T-helper 1 cell (primary cell): ENCODE measurements at regions not wholly inside any gene's neighbourhood (a gene's known extent, or its start where the extent isn't known, plus 50 kb on each side); places are given as distances from the start of the nearest gene placed in this dataset.
A peak's percentile ranks its signal among the peaks of the same experiment; 100 is the strongest.

ENCODE experiments used
- DNase-seq, 5 donors: peaks; one replicate each; pipeline ENCODE4 v3.0.0-alpha.2; 2012 to 2020

DNA sequence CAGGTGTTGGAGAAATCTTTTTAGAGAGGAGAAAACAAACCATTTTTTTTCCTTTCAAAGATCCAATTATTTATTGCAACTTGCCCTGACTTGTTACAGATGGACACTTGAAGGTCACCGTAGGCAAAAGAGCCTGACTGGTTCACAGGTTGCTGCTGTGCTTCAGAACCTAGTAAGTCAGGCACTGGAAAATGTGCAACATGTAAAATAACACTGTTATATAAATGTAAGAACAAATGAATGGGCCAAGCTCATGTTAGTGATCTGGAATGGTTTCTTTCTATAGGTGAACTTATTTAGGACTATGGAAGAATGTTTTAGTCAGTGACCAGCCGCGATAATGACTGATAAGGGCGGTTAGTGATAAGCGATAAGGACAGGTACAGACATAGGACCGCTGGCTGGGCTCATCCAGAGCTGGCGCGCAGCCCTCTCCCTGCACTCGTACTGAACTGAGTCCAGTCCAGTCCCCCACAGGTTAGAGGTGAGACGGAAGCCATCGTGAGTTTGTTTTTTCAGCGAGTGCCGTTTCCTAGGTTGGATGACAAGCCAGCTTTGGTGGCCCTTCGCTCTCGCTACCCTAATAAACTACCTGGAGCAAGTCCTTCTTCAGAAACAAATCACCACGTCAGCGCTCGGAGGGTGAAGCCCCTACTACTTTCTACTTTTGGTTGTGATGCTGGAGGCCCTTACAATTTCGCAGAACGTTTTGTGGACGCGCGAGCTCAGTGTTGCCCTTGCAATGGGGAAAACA lies 94.4 kb upstream of the PRDM1 start:
- peak in 3 of 5 donors; percentile 21 to 52 (median 33) for DNase-seq

DNA sequence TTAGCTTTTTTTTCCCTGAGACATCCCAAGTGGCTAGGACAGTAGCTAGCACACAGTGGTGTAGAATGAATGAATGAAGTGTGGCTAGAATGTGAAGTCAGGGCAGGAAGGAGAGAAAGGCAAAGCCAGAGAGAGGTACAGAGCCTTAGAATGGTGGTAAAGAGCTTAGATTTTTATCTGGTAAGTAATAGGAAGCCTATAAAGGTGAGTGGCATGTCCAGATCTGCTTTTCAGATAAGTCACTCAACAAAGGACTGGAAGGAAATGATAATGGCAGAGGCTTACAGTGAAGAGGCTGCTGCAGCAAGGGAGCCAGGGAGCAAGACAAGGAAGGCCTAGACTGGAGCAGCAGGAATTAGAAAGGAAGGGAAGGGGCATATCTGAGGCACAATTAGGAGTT lies 96.0 kb upstream of the PRDM1 start:
- no peak for DNase-seq

DNA sequence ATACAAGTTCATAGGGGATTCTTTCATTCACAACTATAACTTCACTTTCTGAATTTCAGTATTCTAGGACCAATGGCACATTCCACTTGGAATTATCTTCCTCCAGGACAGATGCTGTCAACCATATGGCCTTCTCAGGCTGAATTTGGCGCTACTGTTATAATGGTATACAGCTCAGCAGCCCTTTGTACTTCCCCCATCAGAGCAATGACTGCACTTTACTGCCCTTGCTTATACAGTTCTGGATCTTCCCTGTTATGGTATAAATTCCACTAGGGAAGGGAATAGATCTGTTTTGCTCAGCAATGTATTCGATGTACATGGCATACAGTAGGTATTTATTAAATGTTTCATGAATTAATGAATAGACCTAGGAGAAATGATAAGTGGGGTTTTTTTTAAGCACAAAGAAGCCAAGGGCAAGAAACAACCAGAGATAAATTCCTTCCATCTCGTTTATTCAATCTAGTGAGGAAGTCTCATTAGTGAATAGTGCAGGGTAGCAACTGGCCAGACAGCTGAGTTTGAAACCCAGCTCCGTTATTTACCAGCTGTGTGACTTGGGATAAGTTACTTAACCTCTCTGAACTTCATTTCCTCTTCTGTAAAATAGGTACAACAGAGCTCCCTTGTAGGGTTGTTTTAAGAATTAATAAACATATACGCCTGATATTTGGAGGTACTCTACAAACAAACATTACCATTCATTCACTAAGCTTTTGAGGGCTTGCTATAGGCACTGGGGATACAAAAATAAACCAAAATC lies 97.1 kb upstream of the PRDM1 start:
- no peak for DNase-seq

DNA sequence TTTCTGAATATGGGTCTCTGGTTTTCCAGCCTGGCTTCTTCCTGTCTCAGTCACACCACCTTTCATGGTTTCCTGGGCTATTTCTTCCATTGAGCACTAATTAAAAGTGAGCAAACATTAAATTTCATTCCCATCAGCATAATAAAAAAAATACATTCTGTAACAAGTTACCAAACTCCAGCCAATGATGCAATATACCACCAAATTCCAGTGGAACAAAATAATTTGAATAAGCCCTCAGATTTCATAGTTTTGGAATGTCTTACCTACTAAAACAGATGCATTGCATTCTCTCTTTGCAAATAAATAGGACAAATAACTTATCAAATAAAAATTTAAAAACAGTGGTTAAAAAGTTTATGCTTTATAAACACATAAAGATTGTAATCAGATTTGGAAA lies 97.8 kb upstream of the PRDM1 start:
- no peak for DNase-seq

DNA sequence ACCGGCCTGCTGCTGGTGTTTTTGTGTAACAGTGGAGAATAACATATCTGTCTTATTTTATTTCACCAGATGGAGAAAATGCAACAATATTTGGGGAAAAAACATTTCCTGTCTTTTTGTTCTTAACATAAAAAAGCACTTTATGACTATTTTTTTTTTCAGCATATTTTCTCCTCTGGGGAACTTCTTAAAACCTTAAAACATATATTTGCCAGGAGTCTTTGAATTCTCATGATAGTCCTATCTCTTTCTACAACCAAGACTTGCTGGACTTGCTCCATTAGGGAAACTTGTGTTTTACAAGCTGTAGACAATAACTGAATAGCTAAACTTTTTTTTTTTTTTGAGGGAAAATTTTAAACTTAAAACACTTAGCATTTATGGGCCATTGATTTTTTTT lies 98.6 kb upstream of the PRDM1 start:
- no peak for DNase-seq

DNA sequence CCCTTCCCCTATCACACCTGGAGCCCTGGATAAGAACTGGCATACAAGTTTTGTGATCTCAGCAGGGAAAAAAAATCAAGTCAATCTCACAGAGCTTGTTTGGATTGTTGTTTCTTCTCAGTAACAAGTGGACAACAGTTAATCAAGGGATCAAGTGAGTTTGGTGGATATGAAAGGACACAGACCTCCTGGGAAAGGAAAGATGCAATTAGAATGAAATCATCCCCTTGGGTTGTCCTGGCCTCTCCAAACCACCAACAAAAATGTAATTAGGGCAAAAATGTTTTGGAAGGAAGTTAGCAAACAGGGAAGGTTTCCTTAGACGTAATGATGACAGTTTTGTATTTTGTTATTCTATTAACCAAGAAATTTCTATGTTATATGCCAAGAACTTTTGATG lies 99.1 kb upstream of the PRDM1 start:
- no peak for DNase-seq

DNA sequence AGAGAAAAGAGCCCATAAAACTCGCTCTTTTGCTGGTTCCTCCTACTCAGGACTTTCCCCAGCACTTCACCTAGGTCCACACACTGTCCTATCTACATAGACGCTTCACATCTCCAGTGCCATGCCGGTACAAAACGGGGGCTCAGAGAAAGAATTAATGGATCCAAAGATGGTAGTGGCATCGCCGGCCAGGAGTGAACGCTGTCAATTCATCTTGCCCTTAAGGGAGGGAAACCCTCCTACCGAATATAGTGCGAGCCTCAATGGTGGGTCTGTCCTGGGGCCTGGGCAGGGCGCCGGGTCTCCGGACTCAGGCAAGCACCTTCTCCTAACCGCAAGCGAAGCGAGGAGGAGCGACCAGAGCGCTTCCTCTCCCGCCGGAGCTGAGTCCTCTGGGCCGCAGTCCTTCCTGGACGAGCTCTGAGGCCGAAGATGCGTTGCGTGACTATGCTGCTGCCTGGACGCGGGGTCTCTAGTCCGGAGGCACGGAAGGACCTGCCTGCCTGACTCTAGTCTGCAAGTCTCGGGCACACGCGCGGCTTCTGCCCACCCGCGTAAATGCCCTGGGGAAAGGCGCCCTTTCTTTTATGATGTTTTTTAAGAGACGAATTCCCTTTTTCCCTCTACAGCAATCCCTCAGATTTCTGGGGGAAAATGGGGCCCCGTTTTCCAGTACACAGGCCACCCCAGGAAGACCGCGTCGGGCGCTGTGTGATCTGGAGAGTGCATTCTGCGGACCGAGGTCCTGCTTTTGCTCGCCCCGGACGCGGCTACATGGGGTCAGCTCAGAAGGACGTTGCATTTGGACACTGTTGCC lies 100.1 kb upstream of the PRDM1 start:
- no peak for DNase-seq

DNA sequence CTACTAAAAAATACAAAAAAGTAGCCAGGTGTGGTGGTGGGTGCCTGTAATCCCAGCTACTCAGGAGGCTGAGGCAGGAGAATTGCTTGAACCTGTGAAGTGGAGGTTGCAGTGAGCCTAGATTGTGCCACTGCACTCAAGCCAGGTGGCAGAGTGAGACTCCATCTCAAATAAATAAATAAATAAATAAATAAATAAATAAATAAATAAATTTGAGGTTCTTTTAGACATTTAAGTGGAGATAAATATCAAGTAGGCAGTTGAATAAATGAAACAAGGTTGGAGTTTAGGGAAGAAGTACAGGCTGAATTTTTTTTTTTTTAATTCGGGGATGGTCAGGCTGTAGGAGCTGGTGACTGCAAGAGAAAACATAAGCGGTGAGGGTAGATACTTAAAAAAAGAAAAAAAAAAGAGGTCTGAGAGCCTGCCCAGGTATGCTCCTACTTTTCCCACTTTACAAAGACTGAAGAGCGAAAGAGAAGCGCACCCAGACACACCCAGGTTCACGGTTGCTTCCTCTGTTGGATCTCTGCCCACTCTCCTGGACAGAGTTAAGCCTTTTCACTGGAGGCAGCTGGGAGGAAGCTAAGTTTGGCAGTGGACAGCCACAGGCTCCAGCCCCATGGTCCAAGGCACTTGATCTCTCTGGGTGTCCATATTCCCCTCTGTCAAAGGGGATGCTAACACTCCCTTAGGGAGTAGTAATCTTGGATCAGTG lies 100.9 kb upstream of the PRDM1 start:
- no peak for DNase-seq

DNA sequence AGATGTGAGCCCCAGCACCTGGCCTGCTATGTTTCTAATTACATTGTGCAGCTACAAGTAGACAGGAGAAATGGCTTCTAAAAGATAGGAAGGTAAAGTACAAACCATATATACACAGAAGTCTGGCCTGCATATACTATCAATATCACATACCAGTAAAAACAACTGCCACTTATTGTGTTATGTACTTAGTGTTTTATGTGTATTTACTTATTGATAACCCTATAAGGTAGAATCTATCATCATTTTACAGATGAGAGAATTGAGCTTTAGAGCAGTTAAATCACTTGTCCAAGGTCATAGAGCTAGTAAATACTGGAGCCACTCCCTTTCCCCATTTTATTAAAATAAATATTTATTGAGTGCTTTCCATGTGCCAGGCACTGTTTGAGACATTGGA lies 102.4 kb upstream of the PRDM1 start:
- DNase-seq = no peak

DNA sequence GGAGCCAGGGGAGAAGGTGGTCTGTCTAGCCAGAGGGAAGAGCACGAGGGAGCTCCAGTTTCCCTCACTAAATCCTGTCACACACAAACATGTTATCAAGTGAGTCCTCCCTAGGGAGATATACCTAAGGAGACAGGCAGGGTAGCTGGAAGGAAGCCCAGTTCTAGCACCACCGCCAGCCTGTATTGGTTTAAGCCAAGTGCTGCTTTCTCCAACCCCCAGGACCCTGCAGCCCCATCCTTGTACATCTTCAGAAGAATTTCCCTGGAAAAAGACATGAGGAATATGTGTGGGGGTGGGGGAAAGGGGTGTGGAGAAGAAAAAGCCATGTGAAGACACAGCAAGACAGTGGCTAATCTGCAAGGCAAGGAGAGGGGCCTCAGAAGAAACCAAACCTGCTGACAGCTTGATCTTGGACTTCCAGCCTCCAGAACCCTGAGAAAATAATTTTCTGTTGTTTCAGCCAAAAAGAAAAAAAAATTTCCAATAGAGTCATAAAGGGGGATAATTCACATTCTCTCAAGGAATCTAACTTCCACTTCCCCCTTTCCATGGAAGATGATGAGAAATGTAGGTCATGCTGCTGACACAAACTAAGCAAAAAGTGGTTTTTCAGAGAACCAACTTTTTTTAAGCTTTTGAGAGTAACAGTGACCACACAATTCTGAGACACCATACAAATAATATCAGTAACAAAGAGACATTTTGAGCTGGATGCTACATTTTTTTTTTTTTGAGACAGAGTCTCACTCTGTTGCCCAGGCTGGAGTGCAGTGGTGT lies 103.2 kb upstream of the PRDM1 start:
- peak in 1 of 5 donors; percentile 80 for DNase-seq

DNA sequence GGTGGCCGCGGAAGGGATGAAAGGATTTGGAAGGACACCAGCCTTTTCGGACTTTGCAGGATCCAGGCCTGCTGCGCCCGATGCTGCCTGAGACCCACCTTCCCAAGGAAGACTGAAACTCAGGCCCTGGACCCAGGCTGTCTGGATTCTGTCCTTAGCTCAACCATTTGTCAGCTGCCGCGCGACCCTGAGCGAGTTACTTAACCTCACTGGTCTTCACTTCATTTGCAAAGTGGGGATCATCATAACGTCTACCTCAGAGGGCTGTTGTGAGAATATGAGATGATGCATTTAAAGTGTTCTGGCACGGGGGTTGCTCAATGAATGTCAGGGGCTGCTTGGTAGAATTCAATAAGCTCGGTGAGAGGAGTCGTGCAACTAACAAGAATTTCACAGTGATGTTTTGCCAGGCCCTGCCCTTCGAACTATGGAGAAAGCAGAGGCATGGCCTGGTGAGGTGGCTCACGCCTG lies 104.2 kb upstream of the PRDM1 start:
- no peak for DNase-seq

DNA sequence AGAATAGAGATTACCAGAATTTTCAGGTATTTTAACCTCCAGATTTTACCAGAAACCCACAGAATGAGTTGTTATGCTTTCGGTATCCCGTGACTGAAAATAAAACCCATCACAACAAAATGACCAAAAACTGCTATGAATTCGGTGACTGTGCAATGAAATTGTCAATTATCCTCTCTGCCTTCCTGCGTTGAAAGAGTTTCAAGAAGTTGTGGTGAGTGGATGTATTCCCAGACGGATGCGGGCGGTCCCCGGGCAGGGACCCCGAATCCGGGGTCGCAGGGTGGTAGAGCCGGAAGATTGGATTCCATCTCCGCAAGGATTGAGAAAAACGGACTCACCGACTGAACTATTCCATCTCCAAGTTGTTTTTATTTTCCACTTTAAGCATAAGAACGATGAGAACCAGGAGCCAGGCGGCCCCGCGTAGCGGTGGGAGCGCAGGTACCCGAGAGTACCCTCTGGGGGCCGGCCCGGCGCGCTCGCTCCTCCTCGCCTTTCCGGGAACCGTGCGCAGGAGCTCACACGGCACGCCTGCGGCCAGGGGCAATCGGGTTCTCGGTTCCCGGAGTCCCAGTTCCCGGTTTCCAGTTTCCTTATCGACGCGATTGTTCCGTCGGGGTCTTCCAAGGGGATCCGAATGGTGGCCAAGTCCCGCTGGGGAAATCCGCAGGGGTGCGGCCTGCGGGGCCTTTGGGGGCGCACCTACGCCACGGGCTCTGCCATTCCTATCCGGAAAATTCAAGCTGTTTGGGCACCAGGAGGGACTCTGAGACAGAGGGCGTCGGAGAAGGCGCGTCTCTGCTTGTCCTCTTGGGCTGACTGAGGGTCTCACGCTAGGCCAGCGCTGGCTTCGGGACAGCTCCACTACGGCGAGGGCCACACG lies 104.9 kb upstream of the PRDM1 start:
- DNase-seq = peak in 4 of 5 donors; percentile 17 to 85 (median 28)

DNA sequence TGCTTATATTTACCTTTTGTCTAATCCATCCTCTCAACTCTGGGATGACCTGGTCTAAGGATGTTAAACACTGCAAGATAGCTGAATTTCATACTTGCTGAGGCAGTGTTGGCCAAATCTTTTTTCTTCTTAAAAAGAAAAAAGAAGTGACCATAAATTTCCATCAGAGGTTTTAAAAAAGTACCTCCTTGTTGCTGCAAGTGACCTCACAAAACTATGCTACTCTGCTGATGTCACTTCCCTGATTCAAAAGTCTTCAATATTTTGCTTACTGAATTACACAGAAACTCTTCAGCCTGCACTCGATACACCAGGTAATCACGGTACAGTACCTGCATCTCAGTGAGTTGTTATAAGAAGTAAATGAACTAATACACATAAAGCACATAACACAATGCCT lies 107.2 kb upstream of the PRDM1 start:
- DNase-seq = no peak

DNA sequence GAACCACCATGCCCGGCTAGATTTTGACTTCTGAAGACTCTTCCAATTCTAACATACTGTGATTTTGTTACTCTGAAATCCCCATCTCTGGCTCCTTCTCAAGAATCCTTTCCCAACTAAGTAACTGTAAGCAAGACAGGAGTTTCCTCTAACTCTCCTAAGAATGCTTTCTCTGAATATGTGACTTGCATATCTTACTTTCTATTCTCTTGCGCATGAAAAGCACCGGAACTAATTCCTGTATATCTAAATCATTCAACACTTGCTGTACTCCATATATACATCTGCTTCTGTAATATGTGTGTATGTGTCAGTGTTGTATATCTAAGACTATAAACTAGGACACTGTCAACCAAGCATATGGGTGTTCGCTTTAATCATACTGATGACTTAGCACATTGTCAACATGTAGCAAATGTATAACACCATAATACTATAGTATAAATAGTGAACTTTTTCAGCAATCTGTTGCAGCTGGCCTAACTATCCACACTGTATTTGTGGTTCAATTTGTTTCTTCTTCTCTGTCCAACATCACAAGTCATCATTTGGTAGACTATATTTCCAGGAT lies 108.1 kb upstream of the PRDM1 start:
- DNase-seq = no peak

DNA sequence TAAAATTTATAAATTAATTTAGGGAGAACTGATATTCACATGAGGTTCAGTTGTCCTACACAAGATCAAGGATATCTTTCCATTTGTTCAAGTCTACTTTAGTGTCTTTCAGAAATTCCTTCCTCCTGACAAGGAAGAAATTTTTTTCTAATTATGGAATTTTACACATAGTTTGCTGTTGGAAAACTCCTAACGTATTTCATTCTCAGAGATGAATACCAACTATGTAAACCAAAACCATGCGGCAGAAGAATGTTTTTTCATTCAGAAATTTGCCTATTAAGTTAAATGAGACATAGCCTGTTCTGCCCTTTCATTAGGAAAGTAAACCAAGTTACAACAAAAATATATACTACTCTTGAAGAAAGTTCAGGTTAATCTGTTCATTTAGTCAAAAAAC lies 111.2 kb upstream of the PRDM1 start:
- no peak for DNase-seq

DNA sequence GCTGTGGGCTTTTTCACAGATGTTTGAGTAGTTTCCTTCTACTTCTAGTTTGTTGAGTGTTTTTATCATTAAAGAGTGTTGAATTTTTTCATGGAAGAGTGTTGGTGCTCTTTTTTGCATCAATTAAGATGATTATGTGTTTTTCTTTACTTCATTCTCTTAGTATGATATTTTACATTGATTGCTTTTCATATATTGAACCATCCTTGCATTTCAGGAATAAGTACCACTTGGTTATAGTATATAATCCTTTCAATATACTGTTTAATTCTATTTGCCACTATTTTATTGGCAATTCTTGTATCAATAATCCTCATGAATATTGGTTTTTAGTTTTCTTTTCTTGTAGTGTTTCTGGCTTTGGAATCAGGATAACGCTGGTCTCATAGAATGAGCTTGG lies 113.7 kb upstream of the PRDM1 start:
- no peak for DNase-seq

DNA sequence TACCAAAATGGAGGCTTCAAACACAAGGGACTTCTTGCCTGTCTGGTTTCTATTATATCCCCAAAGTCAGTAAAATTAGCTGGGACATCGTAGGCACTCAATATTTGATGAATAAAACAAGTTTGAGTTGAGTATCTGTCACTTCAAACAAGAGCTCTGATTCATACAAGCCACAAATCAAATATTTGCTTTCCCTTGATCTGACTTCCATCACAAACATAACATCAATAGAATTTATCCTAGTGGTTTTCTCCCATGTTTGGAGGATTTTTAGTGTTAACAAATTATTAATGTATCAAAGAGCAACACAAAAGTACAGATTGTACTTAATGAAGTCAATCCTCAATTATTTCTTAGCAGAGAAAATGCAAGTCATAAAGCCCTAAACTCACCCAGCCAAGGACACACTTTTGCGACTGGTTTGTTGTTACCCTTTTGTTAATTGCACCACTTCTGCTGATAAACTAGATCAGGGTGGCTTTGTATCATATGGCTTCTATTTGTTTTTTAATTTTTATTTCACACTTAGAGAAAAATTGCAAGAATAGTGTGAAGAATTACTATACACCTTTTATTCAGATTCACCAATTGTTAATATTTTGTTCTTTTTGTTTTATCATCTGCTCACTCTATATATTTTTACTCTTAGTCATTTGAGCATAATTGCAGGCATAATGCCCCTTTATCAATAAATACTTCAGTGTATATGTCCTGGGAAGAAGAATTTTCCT lies 117.4 kb upstream of the PRDM1 start:
- no peak for DNase-seq

DNA sequence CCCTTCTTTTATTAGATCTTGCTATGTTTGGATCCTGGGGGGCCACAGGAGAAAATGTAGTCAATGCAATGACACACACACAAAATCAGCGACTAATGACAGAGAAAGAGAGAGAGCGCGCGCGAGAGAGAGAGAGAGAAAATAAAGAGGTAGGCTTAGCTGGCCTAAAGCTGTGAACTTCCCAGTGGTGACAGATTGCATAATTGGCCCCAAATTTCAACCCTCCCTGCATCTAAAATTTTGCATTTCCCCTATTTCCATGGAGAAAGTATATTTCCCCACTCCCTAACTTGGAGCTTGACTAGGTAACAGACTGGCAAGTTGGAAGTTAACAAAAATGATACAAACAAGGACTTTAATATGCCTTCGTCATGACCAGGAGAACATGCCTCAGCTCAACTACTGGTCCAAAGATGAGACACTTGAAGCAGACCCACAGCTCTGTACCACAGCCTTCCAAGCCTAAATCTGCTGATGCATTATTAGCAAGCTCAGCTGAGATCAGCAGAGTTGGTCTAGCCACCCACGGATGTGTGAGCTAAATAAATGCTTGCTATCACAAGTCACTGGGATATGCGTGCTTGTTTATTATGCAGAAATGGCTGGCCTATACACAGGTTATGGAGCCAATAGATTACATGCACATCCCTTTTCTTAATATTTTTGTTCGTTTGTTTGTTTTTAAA lies 118.1 kb upstream of the PRDM1 start:
- no peak for DNase-seq

DNA sequence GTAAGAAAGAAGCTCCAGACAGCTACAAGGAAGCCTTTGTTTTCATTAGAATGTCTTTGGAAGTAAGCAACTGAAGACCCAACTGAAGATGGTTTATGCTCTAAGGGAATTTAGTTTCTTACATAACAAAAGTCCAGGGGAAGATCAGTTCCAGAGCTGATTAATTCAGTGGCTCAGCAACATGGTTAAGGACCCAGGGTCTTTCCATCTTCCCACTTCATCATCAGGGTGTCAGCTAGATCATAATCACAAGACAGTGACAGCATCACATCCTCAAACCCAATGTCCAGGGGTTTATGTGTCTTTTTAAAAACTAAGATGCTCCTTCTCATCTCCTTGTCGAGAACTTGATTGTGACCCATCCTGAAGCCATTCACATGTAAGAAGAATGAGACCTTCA lies 119.7 kb upstream of the PRDM1 start:
- DNase-seq = no peak
